ENCODE measurements at regions not wholly inside any gene's neighbourhood (a gene's known extent, or its start where the extent isn't known, plus 50 kb on each side); places are given as distances from the start of the nearest gene placed in this dataset.

DNA sequence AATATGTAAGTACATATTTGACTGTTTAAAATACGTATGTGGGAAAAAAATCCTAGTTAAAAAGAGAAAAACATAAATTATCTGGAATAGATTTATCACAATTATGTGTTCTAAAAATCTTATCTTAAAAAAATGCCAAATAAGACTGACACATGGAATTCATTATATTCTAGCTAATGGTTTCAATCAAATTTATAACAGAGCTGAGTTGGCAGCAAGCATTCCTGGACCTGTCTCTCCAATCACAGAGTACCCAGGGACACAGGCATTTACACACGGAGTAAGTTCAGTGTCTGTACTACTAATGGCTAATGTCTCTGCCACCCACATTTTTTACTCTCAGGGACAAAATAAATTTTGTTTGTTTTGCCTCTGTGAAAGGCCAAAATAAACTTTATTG, 122.3 kb downstream of the RPS12 start:
- DNase-seq (ENCODE audit: low read depth in 3 of 3, low spot score in 1 of 3) = no peak

DNA sequence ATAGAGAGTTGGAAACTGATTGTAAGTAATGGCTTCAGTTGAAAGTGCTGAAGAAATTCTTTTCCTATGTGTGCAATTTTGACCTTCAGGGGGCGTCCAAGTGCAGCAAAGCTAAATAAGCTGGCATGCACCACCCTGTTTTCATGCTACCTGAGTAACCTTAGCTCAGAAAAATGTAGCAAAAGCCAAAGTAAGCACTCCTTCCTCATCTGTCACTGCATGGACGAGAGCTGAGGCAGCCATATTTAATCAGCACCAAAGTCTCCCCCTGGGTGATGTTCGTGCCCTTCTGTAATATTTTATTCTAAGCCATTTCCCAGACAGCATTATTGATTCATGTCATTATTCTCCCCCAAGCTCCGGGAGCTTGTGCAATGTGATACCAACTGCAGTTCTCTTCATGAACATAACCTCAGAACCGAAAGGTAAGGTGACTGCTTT, 123.1 kb downstream of the RPS12 start:
- DNase-seq (ENCODE audit: low read depth in 3 of 3, low spot score in 1 of 3) = no peak

DNA sequence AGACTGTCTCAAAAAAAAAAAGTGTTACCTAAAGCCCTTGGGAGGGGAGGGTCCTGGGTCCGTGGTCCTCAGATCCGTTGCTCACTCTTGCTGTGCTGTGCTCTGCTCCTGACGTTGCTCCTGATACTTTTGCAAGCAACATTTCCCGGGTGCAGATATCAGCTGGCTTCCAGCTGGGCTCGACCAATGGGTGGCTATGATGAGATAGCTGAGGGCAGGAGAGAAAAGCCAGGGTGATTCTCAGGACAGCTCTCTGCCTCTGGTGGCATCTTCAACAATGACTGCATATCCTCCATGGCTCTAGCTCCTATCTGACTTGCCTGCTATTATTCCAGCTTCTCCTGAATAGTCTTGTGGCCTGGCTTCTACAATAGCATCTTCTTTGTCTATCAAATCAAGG, 134.5 kb downstream of the RPS12 start:
- DNase-seq (ENCODE audit: low read depth in 3 of 3, low spot score in 1 of 3) = no peak

GRCh38 chr6:132950566-132950965, 136.2 kb downstream of the RPS12 start:
- no peak for DNase-seq (ENCODE audit: low read depth in 3 of 3, low spot score in 1 of 3)

DNA sequence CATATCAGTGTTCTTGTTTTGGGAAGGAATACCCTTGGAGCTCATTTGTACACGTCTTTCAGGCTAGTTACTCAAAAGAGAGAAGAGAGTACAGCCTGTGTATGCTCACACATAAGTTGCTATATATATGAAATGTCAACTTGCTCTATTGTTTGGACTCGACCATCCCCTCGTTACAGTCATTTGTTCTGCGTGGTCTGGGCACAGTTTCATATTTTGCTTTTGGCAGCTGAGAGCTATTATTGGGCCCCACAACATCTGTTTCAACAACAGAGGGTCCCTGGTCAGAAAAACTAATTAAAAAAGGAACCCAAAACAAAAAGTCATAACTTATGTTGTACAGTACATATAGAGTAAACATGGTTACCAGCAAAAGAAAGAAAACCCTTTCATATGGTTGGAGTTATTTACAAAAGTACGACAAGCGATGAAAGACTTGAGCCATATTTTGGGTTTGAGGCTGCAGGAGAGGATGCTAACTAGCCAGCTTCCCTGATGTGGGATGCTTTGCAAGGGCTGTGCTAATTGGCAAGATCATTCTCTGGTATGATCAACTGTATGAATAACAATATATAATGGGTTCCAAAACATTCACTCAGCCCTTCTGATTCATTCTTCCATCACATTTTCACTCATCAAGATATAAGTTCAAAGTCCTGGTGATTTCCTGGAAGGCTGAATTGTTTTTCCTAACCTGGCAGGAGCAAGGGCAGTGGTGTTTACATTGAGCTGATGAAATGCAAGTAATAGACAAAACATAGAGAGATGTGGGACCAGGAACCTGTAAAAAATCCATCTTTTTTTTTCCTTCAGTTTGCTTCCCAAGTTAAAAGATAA, 137.9 kb downstream of the RPS12 start:
- DNase-seq (ENCODE audit: low read depth in 3 of 3, low spot score in 1 of 3) = no peak

DNA sequence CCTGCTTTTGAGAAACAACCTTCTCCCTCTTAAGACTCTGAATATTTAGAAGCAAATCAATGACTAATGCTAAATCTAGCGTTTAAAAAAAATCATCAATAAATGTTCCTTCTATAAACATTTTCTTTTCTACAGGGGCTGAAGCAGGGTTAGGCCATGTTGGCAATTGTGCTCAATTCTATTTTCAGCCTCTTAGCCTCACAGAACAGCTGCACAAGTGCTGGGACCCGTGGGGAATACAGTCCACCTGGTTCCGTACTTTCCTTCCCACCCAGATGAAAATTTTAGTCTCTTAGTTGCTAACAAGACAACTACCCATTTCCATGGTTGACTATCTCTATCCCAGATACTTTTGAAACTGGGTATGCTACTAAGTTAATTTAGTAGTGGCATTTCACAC, 138.6 kb downstream of the RPS12 start:
- no peak for DNase-seq (ENCODE audit: low read depth in 3 of 3, low spot score in 1 of 3)

- no peak for DNase-seq (ENCODE audit: low read depth in 3 of 3, low spot score in 1 of 3)
These were observed 139.9 kb downstream of the RPS12 start for GRCh38 chr6:132954222-132954621.

- DNase-seq (ENCODE audit: low read depth in 3 of 3, low spot score in 1 of 3) = no peak
These were observed 140.6 kb downstream of the RPS12 start for GRCh38 chr6:132954936-132955335.

GRCh38 chr6:132959639-132960326, 145.4 kb downstream of the RPS12 start:
- DNase-seq (ENCODE audit: low read depth in 3 of 3, low spot score in 1 of 3) = no peak

- DNase-seq (ENCODE audit: low read depth in 3 of 3, low spot score in 1 of 3) = no peak
These were observed 146.4 kb downstream of the RPS12 start for GRCh38 chr6:132960720-132961119.

- DNase-seq (ENCODE audit: low read depth in 3 of 3, low spot score in 1 of 3) = no peak
These were observed 146.8 kb downstream of the RPS12 start for GRCh38 chr6:132961122-132961521.

- no peak for DNase-seq (ENCODE audit: low read depth in 3 of 3, low spot score in 1 of 3)
These were observed 147.2 kb downstream of the RPS12 start for GRCh38 chr6:132961610-132962009.

GRCh38 chr6:132962936-132963868, 148.8 kb downstream of the RPS12 start:
- DNase-seq (ENCODE audit: low read depth in 3 of 3, low spot score in 1 of 3) = peak in 1 of 3 donors; percentile 29

DNA sequence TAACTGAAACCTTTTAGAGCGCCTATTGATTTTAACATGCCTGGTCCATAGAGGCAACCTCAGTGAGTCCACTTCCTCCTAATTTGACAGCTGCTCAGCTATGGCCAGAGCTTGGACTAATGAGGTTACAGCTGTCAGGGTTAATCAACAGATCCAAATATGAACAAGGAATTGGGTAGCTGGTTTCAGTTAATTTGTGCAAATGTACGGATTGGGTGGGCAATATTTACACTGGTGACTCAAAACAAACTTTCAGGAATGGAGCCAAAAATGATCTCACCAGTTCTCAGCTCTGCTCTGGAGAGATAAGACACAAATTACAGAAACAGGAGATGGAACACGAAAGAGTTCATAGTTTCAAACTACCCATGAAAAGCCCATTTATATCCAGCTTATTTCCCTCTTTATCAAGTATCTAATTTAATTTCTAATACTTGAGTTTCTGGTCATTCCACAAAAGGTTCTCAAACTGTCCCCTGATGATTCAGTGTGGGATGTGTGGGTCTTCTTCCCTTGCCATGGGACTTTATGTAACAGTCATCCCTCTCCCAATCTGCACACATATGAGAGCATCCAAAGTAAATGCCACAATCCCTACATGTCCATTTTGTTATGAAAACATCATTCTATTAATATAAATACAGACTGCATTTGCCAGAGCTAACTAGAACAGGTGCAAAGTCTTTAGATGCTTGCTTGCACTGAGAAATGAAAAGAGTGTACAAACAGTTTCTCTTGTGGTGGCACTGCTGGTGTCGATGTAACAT, 149.9 kb downstream of the RPS12 start:
- DNase-seq (ENCODE audit: low read depth in 3 of 3, low spot score in 1 of 3) = no peak

- no peak for DNase-seq (ENCODE audit: low read depth in 3 of 3, low spot score in 1 of 3)
These were observed 150.6 kb downstream of the RPS12 start for GRCh38 chr6:132964868-132965382.

GRCh38 chr6:132967871-132968270, 153.5 kb downstream of the RPS12 start:
- DNase-seq (ENCODE audit: low read depth in 3 of 3, low spot score in 1 of 3) = no peak

DNA sequence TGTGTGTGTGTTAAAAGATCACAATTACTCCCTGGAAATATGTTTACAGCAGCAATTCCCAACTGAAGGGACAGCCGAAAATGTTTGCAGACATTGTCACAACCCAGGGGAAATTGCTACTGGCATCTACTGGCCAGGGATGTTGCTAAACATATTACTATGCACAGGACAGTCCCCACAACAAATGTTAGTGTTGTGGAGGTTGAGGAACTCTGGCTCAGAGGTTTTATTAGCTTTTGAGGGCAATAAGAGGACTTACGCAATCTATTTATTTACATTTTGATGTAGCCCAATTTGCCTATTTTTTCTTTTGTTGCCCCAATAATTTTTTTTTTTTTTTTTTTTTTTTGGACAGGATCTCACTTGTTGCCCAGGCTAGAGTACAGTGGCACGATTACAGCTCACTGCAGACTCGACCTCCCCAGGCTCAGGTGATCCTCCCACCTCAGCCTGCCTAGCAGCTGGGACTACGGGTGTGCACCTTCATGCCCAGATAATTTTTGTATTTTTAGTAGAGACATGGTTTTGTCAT, 154.1 kb downstream of the RPS12 start:
- no peak for DNase-seq (ENCODE audit: low read depth in 3 of 3, low spot score in 1 of 3)

GRCh38 chr6:132969196-132969595, 154.8 kb downstream of the RPS12 start:
- DNase-seq (ENCODE audit: low read depth in 3 of 3, low spot score in 1 of 3) = no peak

- DNase-seq (ENCODE audit: low read depth in 3 of 3, low spot score in 1 of 3) = no peak
These were observed 157.3 kb downstream of the RPS12 start for GRCh38 chr6:132971676-132972075.

DNA sequence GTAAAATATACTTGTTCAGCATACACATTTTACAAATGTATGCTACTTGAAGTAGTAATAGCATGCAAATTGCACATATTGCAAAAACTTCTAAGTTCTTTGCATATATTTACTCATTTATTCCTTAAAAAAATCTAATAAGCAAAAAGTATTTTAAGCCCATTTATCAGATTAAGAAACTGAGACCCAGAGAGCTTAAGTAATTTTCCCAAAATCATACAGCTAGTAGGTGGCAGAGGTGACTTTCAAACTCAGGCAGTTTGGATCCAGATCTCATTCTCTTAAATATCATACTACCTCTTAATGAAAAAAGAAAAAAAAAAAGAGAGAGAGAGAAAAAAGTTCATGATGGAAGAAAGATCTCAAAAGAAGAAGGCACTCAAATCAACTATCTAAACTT, 157.9 kb downstream of the RPS12 start:
- DNase-seq (ENCODE audit: low read depth in 3 of 3, low spot score in 1 of 3) = no peak
